Thoracic aorta (tissue), 2 donors: ENCODE measurements at regions not wholly inside any gene's neighbourhood (a gene's known extent, or its start where the extent isn't known, plus 50 kb on each side); places are given as distances from the start of the nearest gene placed in this dataset.

Experiments
- ATAC-seq: fragments of 150-250 bp; one replicate; pipeline ENCODE4 v1.8.0; 2017; ENCODE audit warnings: low read depth; ENCODE audit not compliant: insufficient number of reproducible peaks, low FRiP score
- DNase-seq: peaks from one replicate; pipeline ENCODE4 v3.0.0-alpha.2; 2020; ENCODE audit warnings: low spot score
- H3K27ac ChIP-seq, 2 donors: fragments of 200-600 bp; sonication (generic); 1 replicate in 1 of 2; 2 replicates in 1 of 2; pipeline ENCODE4 v1.5.1; 2016; ENCODE audit warnings: mild to moderate bottlenecking in 2 of 2, moderate library complexity in 2 of 2
- H3K27me3 ChIP-seq: fragments of 200-600 bp; sonication (generic); replicated peaks from 2 replicates; pipeline ENCODE4 v1.6.0; 2016; ENCODE audit warnings: mild to moderate bottlenecking; ENCODE audit not compliant: insufficient read depth
- H3K36me3 ChIP-seq: fragments of 200-600 bp; sonication (generic); one replicate; pipeline ENCODE4 v1.5.1; 2016
- H3K4me1 ChIP-seq, 2 donors: fragments of 200-600 bp; sonication (generic); 1 replicate in 1 of 2; 2 replicates in 1 of 2; pipeline versions ENCODE4 v1.5.1 to v1.6.0; 2016; ENCODE audit warnings: low read depth in 2 of 2, mild to moderate bottlenecking in 1 of 2; ENCODE audit not compliant: control insufficient read depth in 1 of 2
- H3K4me3 ChIP-seq: fragments of 200-600 bp; sonication (generic); 2 replicates; pipeline ENCODE4 v1.5.1; 2016; ENCODE audit warnings: mild to moderate bottlenecking
- H3K9me3 ChIP-seq: fragments of 200-600 bp; sonication (generic); 2 replicates; pipeline ENCODE4 v1.5.1; 2016
- TF ChIP-seq, protein P1 (sequence below): fragments of 200-600 bp; sonication (generic); IDR thresholded peaks from one replicate; pipeline ENCODE4 v1.5.1; 2019; ENCODE audit warnings: antibody characterized with exemption

DNA sequence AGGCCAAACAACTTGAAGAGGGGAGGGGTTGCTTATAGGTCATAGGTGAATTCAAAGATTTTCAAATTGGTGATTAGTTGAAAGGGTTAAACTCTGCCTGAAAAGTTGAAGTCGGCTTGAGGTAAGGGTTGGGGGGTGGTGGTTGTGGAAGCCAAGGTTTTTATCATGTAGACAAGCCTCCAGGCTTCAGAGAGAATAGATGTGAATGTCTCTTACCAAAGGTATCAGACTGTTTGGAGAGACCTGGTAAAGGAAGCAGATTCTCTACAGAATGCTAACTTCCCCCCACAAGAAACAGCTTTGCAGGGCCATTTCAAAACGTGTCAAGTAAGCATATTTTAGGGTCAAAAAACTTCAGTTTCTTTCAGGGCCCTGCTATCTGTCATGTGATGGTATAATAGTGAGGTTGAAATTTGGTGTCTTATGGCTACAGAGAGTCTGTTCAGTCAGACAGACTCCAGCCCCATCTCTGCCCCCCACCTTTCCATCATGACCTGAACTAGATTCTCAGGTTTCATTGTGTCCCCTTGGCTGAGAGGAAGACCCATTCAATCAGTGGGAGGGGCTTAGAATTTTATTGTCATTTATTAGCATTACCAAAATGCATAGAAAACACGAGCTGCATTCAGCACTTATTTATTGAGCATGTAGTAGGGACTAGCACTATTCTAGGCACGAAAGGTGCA is 136.5 kb downstream of the MAP3K7 start:
- Histone ChIP-seq H3K4me1 (peaks cover 4 to 12% of the 10 kb centered on the region in 2 donors), H3K27me3 (no peaks in the 10 kb centered on the region), H3K36me3 (no peaks in the 10 kb centered on the region), H3K27ac (no peak overlapping the region), H3K4me3 (no peak overlapping the region), H3K9me3 (no peaks in the 10 kb centered on the region)
- TF ChIP-seq, protein P1, sequence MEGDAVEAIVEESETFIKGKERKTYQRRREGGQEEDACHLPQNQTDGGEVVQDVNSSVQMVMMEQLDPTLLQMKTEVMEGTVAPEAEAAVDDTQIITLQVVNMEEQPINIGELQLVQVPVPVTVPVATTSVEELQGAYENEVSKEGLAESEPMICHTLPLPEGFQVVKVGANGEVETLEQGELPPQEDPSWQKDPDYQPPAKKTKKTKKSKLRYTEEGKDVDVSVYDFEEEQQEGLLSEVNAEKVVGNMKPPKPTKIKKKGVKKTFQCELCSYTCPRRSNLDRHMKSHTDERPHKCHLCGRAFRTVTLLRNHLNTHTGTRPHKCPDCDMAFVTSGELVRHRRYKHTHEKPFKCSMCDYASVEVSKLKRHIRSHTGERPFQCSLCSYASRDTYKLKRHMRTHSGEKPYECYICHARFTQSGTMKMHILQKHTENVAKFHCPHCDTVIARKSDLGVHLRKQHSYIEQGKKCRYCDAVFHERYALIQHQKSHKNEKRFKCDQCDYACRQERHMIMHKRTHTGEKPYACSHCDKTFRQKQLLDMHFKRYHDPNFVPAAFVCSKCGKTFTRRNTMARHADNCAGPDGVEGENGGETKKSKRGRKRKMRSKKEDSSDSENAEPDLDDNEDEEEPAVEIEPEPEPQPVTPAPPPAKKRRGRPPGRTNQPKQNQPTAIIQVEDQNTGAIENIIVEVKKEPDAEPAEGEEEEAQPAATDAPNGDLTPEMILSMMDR: no peak
- no peak for ATAC-seq
- no peak for DNase-seq

DNA sequence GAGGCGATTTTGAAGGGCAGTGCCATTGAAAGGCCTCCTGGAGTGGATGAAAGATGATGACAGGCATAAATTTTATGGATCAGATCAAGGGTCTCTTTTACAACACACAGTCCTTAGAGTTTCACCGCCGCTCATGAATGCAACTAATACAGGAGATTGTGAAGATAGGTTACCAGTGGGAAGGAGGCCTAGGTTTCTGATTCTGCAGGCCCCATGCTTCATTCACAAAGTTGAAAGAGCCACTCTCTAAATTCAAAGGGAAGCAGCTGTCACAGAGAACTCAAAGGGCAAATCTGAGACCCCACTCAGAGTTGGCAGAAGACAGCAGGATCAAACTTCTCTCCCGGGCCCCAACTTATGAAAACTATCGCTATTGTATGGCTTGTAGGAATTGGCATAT is 137.6 kb downstream of the MAP3K7 start:
- Histone ChIP-seq H3K9me3 (no peaks in the 10 kb centered on the region), H3K36me3 (no peaks in the 10 kb centered on the region), H3K27me3 (no peaks in the 10 kb centered on the region), H3K4me3 (no peak overlapping the region), H3K27ac (no peak overlapping the region), H3K4me1 (peaks cover 4 to 13% of the 10 kb centered on the region in 2 donors)
- TF ChIP-seq, protein P1: no peak
- no peak for ATAC-seq
- DNase-seq: no peak

GRCh38 chr6:90448836-90449235 is 138.0 kb downstream of the MAP3K7 start:
- peaks cover 4 to 13% of the 10 kb centered on the region in 2 donors for H3K4me1 ChIP-seq
- H3K36me3 ChIP-seq: no peaks in the 10 kb centered on the region
- ATAC-seq (no peak), DNase-seq (no peak)
- H3K27ac ChIP-seq: no peak overlapping the region
- TF ChIP-seq, protein P1: no peak
- no peak overlapping the region for H3K4me3 ChIP-seq
- H3K27me3 ChIP-seq: no peaks in the 10 kb centered on the region
- no peaks in the 10 kb centered on the region for H3K9me3 ChIP-seq

DNA sequence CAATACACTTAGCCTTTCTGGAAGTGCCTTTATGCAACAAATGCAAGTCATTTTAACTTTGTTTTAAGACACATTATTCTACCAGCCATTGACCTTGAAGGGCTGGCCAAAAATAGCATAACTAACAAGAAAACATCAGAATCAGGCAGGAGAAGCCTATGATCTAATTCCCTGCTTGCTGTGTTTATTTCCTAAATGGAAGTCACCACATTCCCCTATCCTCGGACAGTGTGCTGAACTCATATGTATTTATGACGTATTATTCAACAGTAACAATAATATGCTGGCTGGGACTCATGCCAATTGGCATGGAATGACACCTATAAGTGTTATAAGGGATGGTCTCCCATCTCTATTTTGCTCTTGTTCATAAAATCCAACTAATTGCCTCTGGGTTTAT is 140.7 kb downstream of the MAP3K7 start:
- H3K27me3 ChIP-seq: no peaks in the 10 kb centered on the region
- TF ChIP-seq, protein P1: no peak
- H3K27ac ChIP-seq: no peak overlapping the region
- no peaks in the 10 kb centered on the region for H3K9me3 ChIP-seq
- H3K4me3 ChIP-seq: no peak overlapping the region
- no peaks in the 10 kb centered on the region for H3K36me3 ChIP-seq
- no peak for ATAC-seq
- no peak for DNase-seq
- peaks cover 4 to 13% of the 10 kb centered on the region in 2 donors for H3K4me1 ChIP-seq

GRCh38 chr6:90445533-90446108 is 141.3 kb downstream of the MAP3K7 start:
- TF ChIP-seq, protein P1: no peak
- DNase-seq (no peak), ATAC-seq (no peak)
- no peaks in the 10 kb centered on the region for H3K9me3 ChIP-seq
- H3K27ac ChIP-seq: no peak overlapping the region
- no peaks in the 10 kb centered on the region for H3K36me3 ChIP-seq
- no peaks in the 10 kb centered on the region for H3K27me3 ChIP-seq
- no peak overlapping the region for H3K4me3 ChIP-seq
- H3K4me1 ChIP-seq: peaks cover 4 to 13% of the 10 kb centered on the region in 2 donors
